SH-SY5Y (cell line): ENCODE measurements at regions not wholly inside any gene's neighbourhood (a gene's known extent, or its start where the extent isn't known, plus 50 kb on each side); places are given as distances from the start of the nearest gene placed in this dataset.

Source experiments
- GATA2 ChIP-seq: IDR thresholded peaks from 2 replicates; pipeline ENCODE4 v1.6.1; 2011; ENCODE audit warnings: mild to moderate bottlenecking, low read depth, low read length
- GATA3 ChIP-seq: IDR thresholded peaks from 2 replicates; pipeline ENCODE4 v1.6.1; 2011; ENCODE audit warnings: low read depth, mild to moderate bottlenecking, low read length, moderate library complexity

GRCh38 chr2:429575-430254, 141.8 kb upstream of the ALKAL2 start:
- TF ChIP-seq GATA3 = no peak
- no peak for TF ChIP-seq GATA2

DNA sequence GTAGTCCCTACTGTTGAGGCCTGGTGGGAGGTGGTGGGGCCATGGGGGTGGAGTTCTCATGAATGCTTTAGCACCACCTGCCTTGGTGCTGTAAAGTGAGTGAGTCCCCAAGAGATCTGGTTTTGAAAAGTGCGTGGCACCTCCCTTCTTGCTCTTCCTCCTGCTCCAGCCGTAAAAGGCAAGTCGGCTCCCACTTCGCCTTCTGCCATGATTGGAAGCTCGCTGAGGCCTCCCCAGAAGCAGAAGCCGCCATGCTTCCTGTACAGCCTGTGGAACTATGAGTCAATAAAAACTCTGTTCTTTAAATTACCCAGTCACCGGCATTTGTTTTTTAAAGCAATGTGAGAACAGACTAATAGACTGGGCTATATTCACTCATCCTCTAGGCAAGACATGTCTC, 141.3 kb upstream of the ALKAL2 start:
- no peak for TF ChIP-seq GATA3

DNA sequence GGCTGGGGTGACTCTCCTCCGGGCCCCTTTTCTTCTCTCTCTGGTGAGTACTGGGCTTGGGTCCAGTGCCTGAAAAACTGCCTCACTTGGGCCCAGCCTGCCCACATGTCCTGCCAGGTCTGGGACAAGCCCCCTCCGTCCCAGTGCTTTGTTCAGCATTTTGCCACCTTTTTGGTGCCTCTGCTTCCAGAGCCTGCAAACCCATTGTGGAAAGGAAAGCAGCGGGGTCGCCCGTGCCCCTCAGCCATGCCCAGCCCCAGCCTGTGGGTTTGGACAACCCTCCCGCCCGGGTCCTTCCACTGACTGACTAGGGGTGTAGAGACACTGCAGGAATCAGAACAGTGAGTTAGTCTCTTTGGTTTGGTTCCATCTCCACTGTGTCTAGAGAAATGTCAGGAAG, 140.7 kb upstream of the ALKAL2 start:
- TF ChIP-seq GATA3 (no peak), GATA2 (no peak)

DNA sequence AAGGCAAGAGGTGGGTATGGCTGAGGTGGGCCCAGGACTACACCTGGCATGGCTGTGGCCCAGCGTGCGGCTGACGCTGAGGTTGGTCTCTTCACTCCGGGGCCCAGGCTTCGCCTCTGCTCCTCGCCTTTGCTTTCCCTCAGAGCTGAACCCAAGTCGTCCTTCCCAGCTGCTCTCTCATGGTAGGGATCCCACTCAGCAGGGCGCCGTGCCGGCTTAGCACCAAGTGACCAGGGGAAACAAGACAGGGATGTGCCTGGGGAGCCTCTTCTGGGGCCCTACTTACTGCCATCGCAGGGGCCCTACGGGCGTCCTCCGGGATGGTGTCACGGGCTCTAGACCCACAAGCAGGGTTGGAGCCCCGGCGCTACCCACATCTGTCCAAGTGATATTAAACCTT, 138.1 kb upstream of the ALKAL2 start:
- no peak for TF ChIP-seq GATA2
- TF ChIP-seq GATA3 = no peak

DNA sequence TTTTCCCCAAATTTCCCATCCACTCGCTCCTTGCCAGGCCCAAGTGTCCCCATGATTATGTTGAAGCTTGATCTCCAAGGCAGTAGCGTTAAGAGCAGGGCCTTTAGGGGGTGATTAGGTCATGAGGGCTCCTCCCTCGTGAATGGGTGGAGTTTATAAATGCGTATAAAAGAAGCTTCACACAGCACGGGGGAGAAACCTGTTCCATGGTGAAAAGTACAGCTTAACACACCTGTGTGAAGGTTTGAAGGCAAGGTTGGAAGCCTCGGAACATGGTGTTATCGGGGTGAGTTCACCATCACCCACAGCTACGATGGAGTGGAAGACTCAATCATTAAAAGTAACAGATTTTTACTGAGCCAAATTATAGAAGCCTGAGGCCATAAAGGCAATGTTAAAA, 137.4 kb upstream of the ALKAL2 start:
- no peak for TF ChIP-seq GATA3
- TF ChIP-seq GATA2 = no peak

DNA sequence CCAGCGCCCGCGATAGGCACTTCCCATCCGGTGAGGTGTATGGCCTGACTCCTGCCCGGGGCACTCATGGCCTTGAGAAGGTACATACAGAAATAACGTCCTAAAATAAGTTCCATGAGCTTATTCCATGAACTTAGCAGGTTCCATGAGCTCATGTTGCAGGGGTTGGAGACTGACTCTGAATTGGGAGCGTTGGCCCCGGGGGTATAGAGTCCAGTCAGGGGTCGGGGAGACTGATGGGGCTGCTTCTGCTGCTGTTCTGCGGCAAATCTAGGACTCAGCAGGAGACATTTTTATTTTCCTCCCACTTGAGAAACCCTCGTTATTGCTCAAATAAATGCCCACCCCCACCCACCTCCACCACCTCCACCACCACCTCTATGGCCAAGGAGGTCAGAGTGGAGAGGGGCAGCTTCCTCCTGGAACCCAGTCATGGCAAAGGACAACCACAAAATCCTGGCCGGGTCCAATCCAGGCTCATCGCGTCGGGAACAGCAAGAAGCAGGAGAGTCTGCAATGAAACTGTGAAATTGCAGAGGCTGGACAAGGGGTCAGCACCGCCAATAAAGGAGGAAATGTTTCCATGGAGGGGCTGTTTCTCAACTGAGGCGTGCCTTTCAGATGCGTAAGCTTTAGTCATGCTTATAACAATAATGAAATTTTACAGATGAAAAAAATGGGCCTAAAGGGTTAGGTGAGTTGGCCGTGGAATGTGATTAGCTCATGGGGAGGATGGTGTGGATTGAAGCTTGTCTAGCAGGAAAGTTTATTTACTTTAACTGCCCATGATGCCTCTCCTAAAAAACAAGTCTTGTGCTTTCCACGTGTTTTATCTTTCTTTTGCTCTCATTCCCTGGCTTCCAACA, 136.6 kb upstream of the ALKAL2 start:
- TF ChIP-seq GATA3 = no peak

DNA sequence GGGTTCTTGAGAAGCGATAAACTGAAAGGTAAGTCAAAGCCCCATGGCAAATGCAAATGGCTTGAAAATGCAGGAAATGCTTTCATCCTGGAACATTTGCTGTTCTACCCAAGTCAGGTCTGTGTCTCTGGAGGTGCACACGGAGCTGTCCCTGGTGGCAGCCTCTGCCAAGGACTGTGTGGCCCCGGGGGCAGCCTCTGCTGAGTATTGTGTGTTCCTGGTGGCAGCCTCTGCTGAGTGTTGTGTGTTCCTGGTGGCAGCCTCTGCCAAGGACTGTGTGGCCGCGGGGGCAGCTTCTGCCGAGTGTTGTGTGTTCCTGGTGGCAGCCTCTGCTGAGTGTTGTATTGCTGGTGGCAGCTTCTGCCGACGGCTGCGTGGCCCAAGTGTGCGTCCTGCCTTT, 135.6 kb upstream of the ALKAL2 start:
- TF ChIP-seq GATA2 (no peak), GATA3 (no peak)

- TF ChIP-seq GATA3 = no peak
- TF ChIP-seq GATA2 = no peak
These were observed 135.0 kb upstream of the ALKAL2 start for GRCh38 chr2:422676-423435.

- no peak for TF ChIP-seq GATA2
- no peak for TF ChIP-seq GATA3
These were observed 133.5 kb upstream of the ALKAL2 start for GRCh38 chr2:421406-421805.

DNA sequence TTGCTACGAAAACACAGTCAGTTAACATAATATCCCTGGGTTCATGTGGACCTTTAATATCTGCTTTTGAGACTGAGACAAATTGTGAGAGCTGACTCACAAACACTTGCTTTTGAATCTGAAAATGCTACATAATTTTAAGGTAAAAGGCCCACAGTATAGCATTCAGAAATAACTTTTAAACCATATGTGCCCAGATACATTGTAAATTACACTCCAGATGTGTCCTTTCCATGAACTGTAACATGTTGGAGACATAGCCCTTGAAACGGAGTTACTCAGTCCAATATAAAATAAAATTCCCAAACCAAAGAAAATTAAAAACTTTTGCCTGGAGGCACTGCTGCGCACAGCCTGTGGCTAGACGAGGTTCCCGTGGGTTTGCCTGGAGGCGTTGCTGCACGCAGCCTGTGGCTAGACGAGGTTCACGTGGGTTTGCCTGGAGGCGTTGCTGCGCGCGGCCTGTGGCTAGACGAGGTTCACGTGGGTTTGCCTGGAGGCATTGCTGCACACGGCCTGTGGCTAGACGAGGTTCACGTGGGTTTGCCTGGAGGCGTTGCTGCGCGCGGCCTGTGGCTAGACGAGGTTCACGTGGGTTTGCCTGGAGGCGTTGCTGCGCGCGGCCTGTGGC, 131.9 kb upstream of the ALKAL2 start:
- TF ChIP-seq GATA2 (no peak), GATA3 (no peak)

- TF ChIP-seq GATA2 (no peak), GATA3 (no peak)
These were observed 129.8 kb upstream of the ALKAL2 start for GRCh38 chr2:417662-418061.

DNA sequence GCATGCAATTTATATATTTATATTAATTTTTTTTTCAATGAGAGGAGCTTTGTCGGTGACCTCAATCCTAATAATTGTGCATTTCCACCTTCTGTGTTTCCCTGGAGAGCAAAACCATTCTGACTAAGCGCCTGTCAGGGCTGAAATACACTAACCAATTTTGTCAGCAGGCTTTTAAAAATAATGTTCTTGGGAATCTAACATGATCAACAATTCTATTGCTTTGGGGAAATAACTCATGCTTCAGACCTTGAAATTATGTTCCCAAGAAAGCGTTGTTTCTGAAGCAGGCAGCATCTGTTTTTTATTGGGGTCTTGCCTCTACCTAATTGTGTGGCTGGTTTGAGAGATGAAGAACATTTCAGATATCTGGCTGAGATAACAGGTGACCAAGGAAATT, 129.1 kb upstream of the ALKAL2 start:
- no peak for TF ChIP-seq GATA3

GRCh38 chr2:415986-416610, 128.2 kb upstream of the ALKAL2 start:
- TF ChIP-seq GATA3 = no peak
- no peak for TF ChIP-seq GATA2

GRCh38 chr2:409523-409922, 121.6 kb upstream of the ALKAL2 start:
- TF ChIP-seq GATA2 = no peak
- no peak for TF ChIP-seq GATA3

DNA sequence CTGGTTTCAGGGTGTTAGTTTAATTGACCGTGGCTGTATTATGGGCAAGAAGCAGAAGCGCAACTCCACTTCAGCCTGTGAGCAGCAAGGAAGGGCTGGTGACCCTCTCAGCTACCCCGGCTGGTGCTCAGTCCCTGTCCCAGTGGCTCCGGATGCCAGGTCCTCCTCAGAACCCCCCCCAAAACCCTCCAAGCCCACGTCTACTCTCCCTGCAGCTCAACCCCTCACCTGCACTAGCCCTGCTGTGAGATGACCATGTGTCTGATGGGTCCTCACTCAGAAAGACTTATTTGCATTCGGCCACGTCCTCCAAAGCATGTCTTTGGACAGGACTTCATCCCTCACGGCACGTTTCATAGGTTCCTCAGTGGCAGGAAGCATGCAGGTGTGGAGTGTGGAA, 119.7 kb upstream of the ALKAL2 start:
- TF ChIP-seq GATA2 (no peak), GATA3 (no peak)
